H9 (cell line): ENCODE measurements at regions not wholly inside any gene's neighbourhood (a gene's known extent, or its start where the extent isn't known, plus 50 kb on each side); places are given as distances from the start of the nearest gene placed in this dataset.
"Not testable (repeated sequence)": the region's sequence is repeated elsewhere in the genome, so short reads cannot be mapped to it uniquely, and the experiment has no call there.

Experiments used
- DNase-seq: peaks from one replicate; pipeline ENCODE4 v3.0.0-alpha.2; 2017
- H2AFZ ChIP-seq: one replicate; pipeline ENCODE4 v1.6.1; 2013; ENCODE audit warnings: mild to moderate bottlenecking, low read length, control low read depth, moderate library complexity
- H2AK5ac ChIP-seq: 2 replicates; pipeline ENCODE4 v1.6.1; 2013; ENCODE audit warnings: low read length, control low read depth, mixed read lengths; ENCODE audit not compliant: insufficient read length
- H2BK120ac ChIP-seq: one replicate; pipeline ENCODE4 v1.6.1; 2013; ENCODE audit warnings: low read depth, mild to moderate bottlenecking, low read length, control low read depth, inconsistent platforms; ENCODE audit not compliant: poor library complexity, severe bottlenecking
- H2BK12ac ChIP-seq: 2 replicates; pipeline ENCODE4 v1.6.1; 2013; ENCODE audit warnings: low read length, control low read depth, mixed read lengths, low read depth; ENCODE audit not compliant: insufficient read length
- H2BK15ac ChIP-seq: 2 replicates; pipeline ENCODE4 v1.6.1; 2013; ENCODE audit warnings: low read depth, low read length, control low read depth
- H2BK20ac ChIP-seq: one replicate; pipeline ENCODE4 v1.6.1; 2013; ENCODE audit warnings: low read depth, mild to moderate bottlenecking, low read length, control low read depth, inconsistent platforms; ENCODE audit not compliant: poor library complexity, severe bottlenecking
- H2BK5ac ChIP-seq: 2 replicates; pipeline ENCODE4 v1.6.1; 2013; ENCODE audit warnings: low read length, control low read depth, mixed read lengths; ENCODE audit not compliant: insufficient read length
- H3K14ac ChIP-seq: 2 replicates; pipeline ENCODE4 v1.6.1; 2013; ENCODE audit warnings: low read length, control low read depth; ENCODE audit not compliant: insufficient read depth
- H3K18ac ChIP-seq: 2 replicates; pipeline ENCODE4 v1.6.1; 2013; ENCODE audit warnings: low read depth, mild to moderate bottlenecking, mixed read lengths, low read length, control low read depth; ENCODE audit not compliant: insufficient read length
- H3K23ac ChIP-seq: 2 replicates; pipeline ENCODE4 v1.6.1; 2013; ENCODE audit warnings: low read length, control low read depth, mixed read lengths, low read depth; ENCODE audit not compliant: insufficient read length
- H3K23me2 ChIP-seq: 2 replicates; pipeline ENCODE4 v1.6.1; 2013; ENCODE audit warnings: low read depth, mild to moderate bottlenecking, mixed read lengths, low read length, control low read depth; ENCODE audit not compliant: insufficient read length, poor library complexity, severe bottlenecking
- H3K27ac ChIP-seq: 2 replicates; pipeline ENCODE4 v1.5.1; 2013; ENCODE audit warnings: low read length, control low read depth, mixed read lengths, low read depth; ENCODE audit not compliant: insufficient read length
- H3K27me3 ChIP-seq: 2 replicates; pipeline ENCODE4 v1.6.1; 2013; ENCODE audit warnings: low read length, control low read depth, inconsistent platforms; ENCODE audit not compliant: insufficient read depth
- H3K4ac ChIP-seq: 2 replicates; pipeline ENCODE4 v1.6.1; 2013; ENCODE audit warnings: low read depth, mild to moderate bottlenecking, control low read depth, inconsistent platforms, low read length, moderate library complexity
- H3K4me1 ChIP-seq: 2 replicates; pipeline ENCODE4 v1.6.1; 2013; ENCODE audit warnings: low read length, control low read depth, inconsistent platforms; ENCODE audit not compliant: insufficient read depth
- H3K4me2 ChIP-seq: 2 replicates; pipeline ENCODE4 v1.6.1; 2013; ENCODE audit warnings: low read length, control low read depth, mixed read lengths; ENCODE audit not compliant: insufficient read length, insufficient read depth
- H3K56ac ChIP-seq: 2 replicates; pipeline ENCODE4 v1.6.1; 2013; ENCODE audit warnings: low read depth, mild to moderate bottlenecking, mixed read lengths, low read length, control low read depth; ENCODE audit not compliant: insufficient read length
- H3K79me1 ChIP-seq: 2 replicates; pipeline ENCODE4 v1.6.1; 2013; ENCODE audit warnings: low read depth, mild to moderate bottlenecking, moderate library complexity, low read length, control low read depth, inconsistent platforms; ENCODE audit not compliant: insufficient read depth, poor library complexity, severe bottlenecking
- H3K79me2 ChIP-seq: 2 replicates; pipeline ENCODE4 v1.6.1; 2013; ENCODE audit warnings: low read length, control low read depth, inconsistent platforms; ENCODE audit not compliant: insufficient read depth
- H3K9ac ChIP-seq: 2 replicates; pipeline ENCODE4 v1.6.1; 2013; ENCODE audit warnings: low read length, control low read depth, mixed read lengths; ENCODE audit not compliant: insufficient read length; ENCODE audit errors: extremely low read depth
- H3K9me3 ChIP-seq: one replicate; pipeline ENCODE4 v1.6.1; 2013; ENCODE audit warnings: low read depth, low read length, inconsistent platforms; ENCODE audit not compliant: control insufficient read depth
- H3T11ph ChIP-seq: one replicate; pipeline ENCODE4 v1.6.1; 2013; ENCODE audit warnings: mild to moderate bottlenecking, low read length, control low read depth, inconsistent platforms
- H4K20me1 ChIP-seq: one replicate; pipeline ENCODE4 v1.6.1; 2013; ENCODE audit not compliant: control insufficient read depth, insufficient read length, insufficient read depth
- H4K5ac ChIP-seq: 2 replicates; pipeline ENCODE4 v1.6.1; 2013; ENCODE audit warnings: low read depth, mild to moderate bottlenecking, mixed read lengths, low read length, control low read depth; ENCODE audit not compliant: insufficient read length
- H4K8ac ChIP-seq: replicated peaks from 2 replicates; pipeline ENCODE4 v1.6.1; 2013; ENCODE audit warnings: low read length, control low read depth, mixed read lengths, low read depth; ENCODE audit not compliant: insufficient read length
- H4K91ac ChIP-seq: 2 replicates; pipeline ENCODE4 v1.6.1; 2013; ENCODE audit warnings: low read depth, mild to moderate bottlenecking, moderate library complexity, mixed read lengths, low read length, control low read depth; ENCODE audit not compliant: insufficient read length
- H3K27ac Mint-ChIP-seq, 3 experiments: 2 replicates in 2 of 3; 3 replicates in 1 of 3; pipeline ENCODE4 v1.8.0; 2020 to 2021; ENCODE audit warnings: mixed read lengths in 3 of 3, mild to moderate bottlenecking in 1 of 3, moderate library complexity in 1 of 3
- H3K27me3 Mint-ChIP-seq: 2 replicates; pipeline ENCODE4 v1.8.0; 2021; ENCODE audit warnings: low read depth, mild to moderate bottlenecking, moderate library complexity, mixed read lengths
- H3K36me3 Mint-ChIP-seq, 3 experiments: 2 replicates in 2 of 3; 3 replicates in 1 of 3; pipeline ENCODE4 v1.8.0; 2020 to 2021; ENCODE audit warnings: low read depth in 3 of 3, mixed read lengths in 3 of 3; ENCODE audit not compliant: insufficient read depth in 1 of 3
- H3K4me1 Mint-ChIP-seq, 2 experiments: 2 replicates each; pipeline ENCODE4 v1.8.0; 2020; ENCODE audit warnings: mixed read lengths in 2 of 2
- H3K4me3 Mint-ChIP-seq, 2 experiments: 2 replicates in 1 of 2; 3 replicates in 1 of 2; pipeline ENCODE4 v1.8.0; 2020 to 2021; ENCODE audit warnings: mild to moderate bottlenecking in 2 of 2, mixed read lengths in 2 of 2, moderate library complexity in 1 of 2
- H3K9me3 Mint-ChIP-seq, 2 experiments: 2 replicates in 1 of 2; 3 replicates in 1 of 2; pipeline ENCODE4 v1.8.0; 2020; ENCODE audit warnings: mild to moderate bottlenecking in 2 of 2, mixed read lengths in 2 of 2, moderate library complexity in 1 of 2
- WGBS: extraction: QIAGEN DNeasy Blood & Tissue Kit; methylation state at CpG from one replicate; pipeline ENCODE4 v1.1.7; 2013; ENCODE audit warnings: missing lambda C conversion rate, low lambda C conversion rate, mixed read lengths; ENCODE audit not compliant: insufficient read length; ENCODE audit errors: extremely low coverage; 5-methylcytosine and 5-hydroxymethylcytosine counted together
- TF ChIP-seq, protein P1 (sequence below): fragments of 200-600 bp; sonication (generic); conservative IDR thresholded peaks from 3 replicates; pipeline ENCODE4 v1.8.0; 2021; ENCODE audit warnings: antibody characterized with exemption, mild to moderate bottlenecking

DNA sequence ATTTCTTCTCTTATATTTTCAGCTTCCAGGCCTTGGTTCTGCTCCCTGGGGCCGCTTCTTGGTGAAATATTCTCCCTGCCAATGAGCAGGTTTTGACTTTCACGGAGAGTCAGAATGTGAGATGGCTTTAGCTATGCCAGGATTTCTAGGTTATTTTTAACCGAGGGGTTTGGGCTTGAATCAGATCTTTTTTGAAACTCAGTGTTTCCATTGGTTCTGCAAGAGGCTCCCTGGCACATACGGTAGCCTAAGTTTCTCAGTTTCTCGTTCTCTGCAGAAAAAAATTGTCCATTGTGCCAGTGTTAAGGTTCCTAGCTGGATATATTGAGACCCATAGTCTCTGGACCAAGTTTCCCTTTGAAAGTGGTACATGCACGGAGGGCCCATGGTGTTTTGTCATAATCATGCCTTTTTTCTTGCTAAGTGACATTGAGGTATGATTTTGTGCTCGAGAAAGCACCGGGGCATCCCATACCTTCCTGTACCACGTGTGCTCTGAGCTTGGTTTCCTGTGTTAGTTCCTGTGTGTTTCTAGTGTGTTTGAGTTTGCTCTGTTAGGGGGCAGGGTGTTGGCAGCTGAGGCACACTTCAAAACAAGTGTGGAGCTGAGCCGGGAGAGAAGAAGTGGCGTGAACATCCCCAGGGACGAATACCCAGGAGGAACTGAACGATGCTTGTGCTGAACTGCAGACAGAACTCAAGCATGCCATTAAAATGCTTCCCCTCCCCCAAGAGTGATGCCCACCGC, 127.2 kb downstream of the HS3ST3B1 start:
- no peaks in the 10 kb centered on the region for H3K36me3 Mint-ChIP-seq

DNA sequence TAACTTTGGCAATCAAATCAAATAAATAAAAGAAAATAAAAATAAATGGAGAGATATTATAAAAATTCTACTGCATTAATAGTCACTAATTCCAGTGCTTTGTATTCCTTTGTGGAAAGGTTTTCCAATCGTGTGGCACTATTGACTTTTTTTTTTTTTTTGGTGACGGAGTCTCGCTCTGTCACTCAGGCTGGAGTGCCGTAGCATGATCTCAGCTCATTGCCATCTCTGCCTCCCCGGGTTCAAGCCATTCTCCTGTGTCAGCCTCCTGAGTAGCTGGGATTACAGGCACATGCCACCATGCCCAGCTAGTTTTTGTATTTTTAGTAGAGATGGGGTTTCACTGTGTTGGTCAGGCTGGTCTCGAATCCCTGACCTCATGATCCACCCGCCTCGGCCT, 122.3 kb downstream of the HS3ST3B1 start:
- H2BK20ac ChIP-seq, H2BK120ac ChIP-seq, H4K91ac ChIP-seq, DNase-seq, H3K27me3 Mint-ChIP-seq, H3K4me2 ChIP-seq, H3K27me3 ChIP-seq, H3K4me1 ChIP-seq, H4K5ac ChIP-seq, H2AFZ ChIP-seq, H4K8ac ChIP-seq, H3K23me2 ChIP-seq, H3K4me3 Mint-ChIP-seq, H2BK15ac ChIP-seq, H3K18ac ChIP-seq, H3K9me3 ChIP-seq, H4K20me1 ChIP-seq, H3K27ac ChIP-seq, H3K79me2 ChIP-seq, H3K23ac ChIP-seq, H3K79me1 ChIP-seq, H2BK5ac ChIP-seq, H2AK5ac ChIP-seq, H3T11ph ChIP-seq, H3K27ac Mint-ChIP-seq, H3K56ac ChIP-seq, H3K36me3 Mint-ChIP-seq, H3K9me3 Mint-ChIP-seq, H3K14ac ChIP-seq, H2BK12ac ChIP-seq, H3K4me1 Mint-ChIP-seq, H3K9ac ChIP-seq, H3K4ac ChIP-seq: not testable (repeated sequence)
- no CpG with 5 or more reads among the region's 8 CpGs for WGBS

More for the DNA sequence above, 127.2 kb downstream of the HS3ST3B1 start:
- H3K4me3 Mint-ChIP-seq, result no peak overlapping the region
- no peaks in the 10 kb centered on the region for H3K79me1 ChIP-seq
- no peak overlapping the region for H3K14ac ChIP-seq
- H3K9ac ChIP-seq, result no peak overlapping the region
- no peak overlapping the region for H3T11ph ChIP-seq
- H3K27ac Mint-ChIP-seq, result no peak overlapping the region
- no peak overlapping the region for H3K4ac ChIP-seq
- peaks cover 7 to 9% of the 10 kb centered on the region in 2 experiments for H3K4me1 Mint-ChIP-seq
- no peak overlapping the region for H2BK5ac ChIP-seq
- no peak overlapping the region for H2BK15ac ChIP-seq
- no peaks in the 10 kb centered on the region for H3K23me2 ChIP-seq
- no peaks in the 10 kb centered on the region for H3K9me3 ChIP-seq
- no peaks in the 10 kb centered on the region; the same call in 1 of the 2 replicates for H3K27me3 Mint-ChIP-seq
- no peak overlapping the region for H2AK5ac ChIP-seq
- no peaks in the 10 kb centered on the region; the same call in 1 of the 2 replicates for H3K4me1 ChIP-seq
- no peak overlapping the region for H2BK12ac ChIP-seq
- no peak overlapping the region for H3K23ac ChIP-seq
- H3K18ac ChIP-seq, result no peak overlapping the region
- TF ChIP-seq, protein P1, sequence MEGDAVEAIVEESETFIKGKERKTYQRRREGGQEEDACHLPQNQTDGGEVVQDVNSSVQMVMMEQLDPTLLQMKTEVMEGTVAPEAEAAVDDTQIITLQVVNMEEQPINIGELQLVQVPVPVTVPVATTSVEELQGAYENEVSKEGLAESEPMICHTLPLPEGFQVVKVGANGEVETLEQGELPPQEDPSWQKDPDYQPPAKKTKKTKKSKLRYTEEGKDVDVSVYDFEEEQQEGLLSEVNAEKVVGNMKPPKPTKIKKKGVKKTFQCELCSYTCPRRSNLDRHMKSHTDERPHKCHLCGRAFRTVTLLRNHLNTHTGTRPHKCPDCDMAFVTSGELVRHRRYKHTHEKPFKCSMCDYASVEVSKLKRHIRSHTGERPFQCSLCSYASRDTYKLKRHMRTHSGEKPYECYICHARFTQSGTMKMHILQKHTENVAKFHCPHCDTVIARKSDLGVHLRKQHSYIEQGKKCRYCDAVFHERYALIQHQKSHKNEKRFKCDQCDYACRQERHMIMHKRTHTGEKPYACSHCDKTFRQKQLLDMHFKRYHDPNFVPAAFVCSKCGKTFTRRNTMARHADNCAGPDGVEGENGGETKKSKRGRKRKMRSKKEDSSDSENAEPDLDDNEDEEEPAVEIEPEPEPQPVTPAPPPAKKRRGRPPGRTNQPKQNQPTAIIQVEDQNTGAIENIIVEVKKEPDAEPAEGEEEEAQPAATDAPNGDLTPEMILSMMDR, result no peak
- H2BK20ac ChIP-seq, result no peak overlapping the region
- no peaks in the 10 kb centered on the region for H3K79me2 ChIP-seq
- H3K27ac ChIP-seq, result no peak overlapping the region
- no peaks in the 10 kb centered on the region for H3K27me3 ChIP-seq
- no peak overlapping the region for H4K91ac ChIP-seq
- H3K56ac ChIP-seq, result no peak overlapping the region
- H3K9me3 Mint-ChIP-seq, result no peaks in the 10 kb centered on the region; a peak in 2 of 5 replicates
- no peak overlapping the region for H4K5ac ChIP-seq
- WGBS, result no CpG with 5 or more reads among the region's 14 CpGs
- no peak for DNase-seq
- H3K4me2 ChIP-seq, result no peak overlapping the region
- H4K20me1 ChIP-seq, result no peaks in the 10 kb centered on the region
- H2AFZ ChIP-seq, result no peak overlapping the region
- H4K8ac ChIP-seq, result no peak overlapping the region
- H2BK120ac ChIP-seq, result no peak overlapping the region
